ENCODE measurements at regions not wholly inside any gene's neighbourhood (a gene's known extent, or its start where the extent isn't known, plus 50 kb on each side); places are given as distances from the start of the nearest gene placed in this dataset.
"Not testable (repeated sequence)": the region's sequence is repeated elsewhere in the genome, so short reads cannot be mapped to it uniquely, and the experiment has no call there.

GRCh38 chr10:125247576-125247975 lies 87.2 kb upstream of the CTBP2 start:
- TF ChIP-seq CTCF (IDR thresholded peaks at IDR 0.05; ENCODE audit: low read depth, low read length): no peak
- no peak for DNase-seq (ENCODE audit: low read depth, low spot score)
- no peak overlapping the region for H3K4me3 ChIP-seq (ENCODE audit: low read depth, low read length)
- in situ Hi-C loops (cut with HindIII; ENCODE audit: low sequenced_read_pairs): no loop called here

GRCh38 chr10:125243532-125244253 lies 83.3 kb upstream of the CTBP2 start:
- TF ChIP-seq CTCF (IDR thresholded peaks at IDR 0.05; ENCODE audit: low read depth, low read length): no peak
- no peak overlapping the region for H3K4me3 ChIP-seq (ENCODE audit: low read depth, low read length)
- no peak for DNase-seq (ENCODE audit: low read depth, low spot score)
- in situ Hi-C loops (cut with HindIII; ENCODE audit: low sequenced_read_pairs): no loop called here

GRCh38 chr10:125238682-125239081 lies 78.3 kb upstream of the CTBP2 start:
- in situ Hi-C loops (cut with HindIII; ENCODE audit: low sequenced_read_pairs): no loop called here
- no peak for DNase-seq (ENCODE audit: low read depth, low spot score)
- H3K4me3 ChIP-seq (ENCODE audit: low read depth, low read length): no peak overlapping the region
- no peak for TF ChIP-seq CTCF (IDR thresholded peaks at IDR 0.05; ENCODE audit: low read depth, low read length)

GRCh38 chr10:125236091-125236490 lies 75.7 kb upstream of the CTBP2 start:
- H3K4me3 ChIP-seq (ENCODE audit: low read depth, low read length): no peak overlapping the region
- no peak for DNase-seq (ENCODE audit: low read depth, low spot score)
- TF ChIP-seq CTCF (IDR thresholded peaks at IDR 0.05; ENCODE audit: low read depth, low read length): no peak
- in situ Hi-C loops (cut with HindIII; ENCODE audit: low sequenced_read_pairs): no loop called here

- in situ Hi-C loops (cut with HindIII; ENCODE audit: low sequenced_read_pairs): no loop called here
- DNase-seq (ENCODE audit: low read depth, low spot score): no peak
- no peak overlapping the region for H3K4me3 ChIP-seq (ENCODE audit: low read depth, low read length)
- TF ChIP-seq CTCF (IDR thresholded peaks at IDR 0.05; ENCODE audit: low read depth, low read length): no peak
Observed at GRCh38 chr10:125235093-125236069, 75.0 kb upstream of the CTBP2 start.

- in situ Hi-C loops (cut with HindIII; ENCODE audit: low sequenced_read_pairs); H3K4me3 ChIP-seq (ENCODE audit: low read depth, low read length): not testable (repeated sequence)
- peak; percentile 46 for DNase-seq (ENCODE audit: low read depth, low spot score)
Observed at GRCh38 chr10:125234576-125234975, 74.2 kb upstream of the CTBP2 start.

GRCh38 chr10:125233726-125234125 lies 73.4 kb upstream of the CTBP2 start:
- no peak for TF ChIP-seq CTCF (IDR thresholded peaks at IDR 0.05; ENCODE audit: low read depth, low read length)
- no peak overlapping the region for H3K4me3 ChIP-seq (ENCODE audit: low read depth, low read length)
- in situ Hi-C loops (cut with HindIII; ENCODE audit: low sequenced_read_pairs): no loop called here
- peak; percentile 10 for DNase-seq (ENCODE audit: low read depth, low spot score)
